GM18498 (cell line): ENCODE measurements at regions not wholly inside any gene's neighbourhood (a gene's known extent, or its start where the extent isn't known, plus 50 kb on each side); places are given as distances from the start of the nearest gene placed in this dataset.
"Not testable (repeated sequence)": the region's sequence is repeated elsewhere in the genome, so short reads cannot be mapped to it uniquely, and the experiment has no call there.

Experiments used
- ATAC-seq: cut with Tn5 transposase; IDR thresholded peaks from one replicate; pipeline ENCODE4 v1.9.1; 2021; ENCODE audit warnings: mild to moderate bottlenecking, moderate library complexity; ENCODE audit not compliant: unreplicated experiment

GRCh38 chr5:51559339-51559738, 176.1 kb downstream of the ISL1 start:
- ATAC-seq = no peak

DNA sequence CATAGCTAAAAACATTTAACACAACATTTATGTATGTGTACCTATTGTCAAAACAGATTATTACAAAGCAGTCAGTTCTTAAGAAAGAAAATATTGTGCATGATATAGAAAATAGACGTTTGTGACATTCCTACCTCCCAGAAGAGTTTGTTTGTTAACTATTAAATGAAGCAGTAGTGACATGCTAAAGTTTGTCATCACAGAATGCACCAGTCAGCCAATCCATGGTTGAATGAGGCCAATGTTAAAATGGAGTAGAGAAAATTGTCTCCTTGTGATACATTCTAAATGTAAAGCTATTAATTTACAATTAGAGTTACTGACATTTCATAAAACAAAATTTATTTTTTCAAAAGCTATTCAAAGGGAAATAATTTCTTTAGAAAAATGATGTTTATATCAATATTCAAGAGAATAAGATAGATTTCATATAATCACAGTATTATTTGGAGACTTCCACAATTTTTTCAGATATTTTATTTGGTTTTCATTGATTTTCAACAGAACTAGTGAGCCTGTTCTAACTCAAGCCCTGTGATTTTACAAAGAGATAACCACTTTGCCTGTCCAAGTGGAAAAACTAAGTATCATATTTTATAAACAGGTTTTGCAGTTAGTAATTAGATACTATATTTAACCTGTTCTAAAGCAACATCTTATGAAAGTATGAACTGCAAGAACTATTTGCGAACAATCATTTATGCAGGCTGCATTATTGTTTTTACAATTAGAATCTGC, 176.8 kb downstream of the ISL1 start:
- no peak for ATAC-seq

- ATAC-seq = no peak
Measured at GRCh38 chr5:51566953-51567352, 183.7 kb downstream of the ISL1 start.

GRCh38 chr5:51567636-51568035, 184.4 kb downstream of the ISL1 start:
- ATAC-seq = no peak

GRCh38 chr5:51573835-51574234, 190.6 kb downstream of the ISL1 start:
- no peak for ATAC-seq

GRCh38 chr5:51582871-51583394, 199.7 kb downstream of the ISL1 start:
- ATAC-seq = no peak

DNA sequence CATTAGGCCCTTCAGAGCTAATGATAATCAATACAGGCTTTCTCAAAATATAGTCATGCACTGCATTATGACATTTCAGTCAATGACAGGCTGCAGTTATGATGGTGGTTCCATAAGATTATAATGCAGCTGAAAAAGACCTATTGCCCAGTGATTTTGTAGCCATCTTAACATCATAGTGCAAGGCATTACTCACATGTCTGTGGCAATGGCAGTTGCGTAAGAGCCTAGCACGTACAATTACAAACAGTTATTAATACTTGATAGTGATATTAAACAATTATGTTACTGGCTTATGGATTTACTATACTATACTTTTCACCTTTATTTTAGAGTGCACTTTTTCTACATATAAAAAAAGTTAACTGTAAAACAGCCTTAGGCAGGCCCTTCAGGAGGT, 214.8 kb downstream of the ISL1 start:
- ATAC-seq = no peak

- ATAC-seq = no peak
Measured at GRCh38 chr5:51599587-51599986, 216.3 kb downstream of the ISL1 start.

GRCh38 chr5:51604324-51604723, 221.1 kb downstream of the ISL1 start:
- ATAC-seq = no peak

DNA sequence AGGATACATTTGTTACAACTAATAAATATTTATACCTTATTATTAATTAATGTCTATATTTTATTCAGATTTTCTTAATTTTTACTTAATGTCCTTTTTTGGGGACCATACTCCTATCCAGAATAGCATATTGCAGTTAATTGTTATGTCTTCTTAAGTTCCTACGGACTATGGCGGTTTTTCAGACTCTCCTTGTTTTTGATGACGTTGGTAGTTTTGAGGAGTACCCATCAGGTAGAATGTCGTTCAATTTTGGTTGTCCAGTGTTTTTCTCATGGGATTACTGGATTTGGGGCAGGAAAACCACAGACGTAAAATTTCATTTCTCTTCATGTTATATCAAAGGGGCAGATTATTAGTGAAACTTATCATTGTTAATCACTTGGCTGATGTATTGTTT, 223.7 kb downstream of the ISL1 start:
- no peak for ATAC-seq

GRCh38 chr5:51618234-51618633, 235.0 kb downstream of the ISL1 start:
- no peak for ATAC-seq

GRCh38 chr5:51621156-51621555, 237.9 kb downstream of the ISL1 start:
- no peak for ATAC-seq

GRCh38 chr5:51622161-51622790, 239.0 kb downstream of the ISL1 start:
- ATAC-seq = no peak

DNA sequence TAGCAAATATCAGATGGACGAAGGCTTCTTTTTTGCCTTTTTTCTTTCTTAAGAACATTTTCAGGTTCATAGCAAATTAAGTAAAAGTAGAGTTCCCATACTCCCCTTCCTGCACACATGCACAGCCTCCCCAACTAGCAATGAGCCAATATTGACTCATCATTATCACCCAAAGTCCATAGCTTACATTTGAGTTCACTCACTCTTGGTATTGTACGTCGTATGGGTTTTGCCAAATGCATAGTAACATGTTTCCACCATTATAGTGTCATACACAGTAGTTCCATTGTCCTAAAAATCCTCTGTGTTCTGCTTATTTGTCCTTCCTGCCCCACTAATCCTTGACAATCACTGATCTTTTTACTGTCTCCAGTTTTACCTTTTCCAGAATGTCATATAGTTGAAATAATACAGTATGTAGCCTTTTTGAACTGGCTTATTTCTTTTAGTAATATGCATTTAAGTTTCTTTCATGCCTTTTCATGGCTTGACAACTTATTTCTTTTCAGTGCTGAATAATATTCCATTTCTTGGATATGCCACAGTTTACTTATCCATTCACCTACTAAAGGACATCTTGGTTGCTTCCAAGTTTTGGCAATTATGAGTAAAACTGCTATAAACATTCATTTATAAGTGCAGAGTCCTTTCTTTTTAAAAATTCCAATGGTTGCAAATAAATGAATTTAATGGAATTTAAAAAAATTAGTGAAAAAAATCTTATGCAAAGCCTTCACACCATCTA, 242.1 kb downstream of the ISL1 start:
- no peak for ATAC-seq

GRCh38 chr5:51632027-51632426, 248.8 kb downstream of the ISL1 start:
- ATAC-seq = no peak

DNA sequence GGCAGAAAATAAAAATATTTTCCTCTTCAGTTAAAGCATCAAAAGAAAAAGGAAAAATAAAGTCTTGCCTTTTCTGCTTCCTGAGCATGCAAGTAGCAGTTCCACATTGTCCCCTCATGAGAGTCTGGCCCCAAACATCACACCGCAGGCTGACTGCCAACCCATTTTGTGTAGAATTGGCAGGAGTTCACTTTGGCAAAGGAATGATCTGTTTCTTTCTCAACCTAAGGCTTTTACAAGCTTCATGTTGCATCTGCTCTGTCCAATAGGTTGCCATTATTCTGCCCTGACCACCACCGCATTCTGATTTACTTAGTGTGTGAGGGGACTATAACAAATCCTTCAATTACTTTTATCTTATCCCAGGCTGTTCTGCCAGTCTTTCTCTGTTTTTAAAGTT, 249.5 kb downstream of the ISL1 start:
- ATAC-seq = no peak

DNA sequence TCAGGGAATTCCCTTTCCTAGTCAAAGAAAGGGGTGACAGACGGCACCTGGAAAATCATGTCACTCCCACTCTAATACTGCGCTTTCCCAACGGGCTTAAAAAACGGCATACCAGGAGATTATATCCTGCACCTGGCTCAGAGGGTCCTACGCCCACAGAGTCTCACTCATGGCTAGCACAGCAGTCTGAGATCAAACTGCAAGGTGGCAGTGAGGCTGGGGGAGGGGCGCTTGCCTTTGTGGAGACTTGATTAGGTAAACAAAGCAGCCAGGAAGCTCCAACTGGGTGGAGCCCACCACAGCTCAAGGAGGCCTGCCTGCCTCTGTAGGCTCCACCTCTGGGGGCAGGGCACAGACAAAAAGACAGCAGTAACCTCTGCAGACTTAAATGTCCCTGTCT, 253.7 kb downstream of the ISL1 start:
- not testable (repeated sequence) for ATAC-seq

DNA sequence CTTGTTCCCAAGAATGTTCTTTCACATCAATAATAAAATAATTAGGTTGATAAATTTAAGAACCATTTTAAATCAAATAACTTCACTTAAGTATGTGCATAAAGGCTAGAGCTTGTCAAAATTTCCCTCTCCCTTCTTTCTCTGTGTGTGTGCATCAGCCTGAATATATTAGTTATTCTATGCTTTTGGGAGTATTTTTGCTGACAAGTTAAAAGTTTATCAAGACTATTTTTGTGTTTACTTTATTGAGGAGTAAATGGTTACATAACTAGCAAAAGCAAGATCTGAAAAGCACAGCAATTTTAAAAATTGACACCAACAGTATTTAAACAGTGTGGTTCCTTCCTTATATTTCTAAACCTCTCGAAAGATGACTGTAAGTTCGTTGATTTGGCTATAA, 261.7 kb downstream of the ISL1 start:
- ATAC-seq = no peak

DNA sequence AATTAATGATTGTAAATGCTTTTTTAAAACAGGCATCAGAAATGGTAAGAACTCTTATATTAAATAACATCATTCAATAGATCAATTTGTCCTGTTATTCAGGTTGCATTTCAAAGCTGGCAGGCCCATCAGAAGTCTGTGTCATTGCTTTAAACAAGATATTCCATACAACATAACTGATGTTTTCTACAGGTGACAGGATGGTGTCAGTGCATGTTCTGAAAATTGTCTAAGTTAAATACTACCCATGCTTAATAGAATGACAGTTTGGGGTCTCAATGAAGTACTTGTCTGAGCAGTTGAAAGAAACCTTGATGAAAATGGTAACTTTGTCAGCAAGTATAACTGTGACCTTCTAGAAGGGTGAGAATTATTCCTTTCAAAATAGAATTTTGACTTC, 263.2 kb downstream of the ISL1 start:
- no peak for ATAC-seq

DNA sequence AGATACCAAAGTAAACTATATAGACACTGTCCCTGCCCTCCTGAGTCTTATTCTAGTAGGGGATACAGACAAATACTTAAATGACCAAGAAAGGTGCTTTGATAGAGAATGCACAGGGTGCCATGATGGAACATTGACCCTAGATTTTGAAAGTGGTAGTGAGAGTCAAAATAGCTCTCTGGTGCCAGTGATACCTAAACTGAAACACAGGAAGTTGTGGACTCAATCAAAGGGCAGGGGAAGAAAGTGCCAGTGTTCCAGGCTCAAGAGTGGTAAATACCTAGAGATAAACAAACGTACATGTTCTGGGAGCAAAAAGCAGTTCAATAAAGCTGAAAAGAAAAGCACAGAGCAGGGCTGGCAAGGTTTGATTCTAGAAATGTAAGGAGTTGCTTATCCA, 267.6 kb downstream of the ISL1 start:
- no peak for ATAC-seq

DNA sequence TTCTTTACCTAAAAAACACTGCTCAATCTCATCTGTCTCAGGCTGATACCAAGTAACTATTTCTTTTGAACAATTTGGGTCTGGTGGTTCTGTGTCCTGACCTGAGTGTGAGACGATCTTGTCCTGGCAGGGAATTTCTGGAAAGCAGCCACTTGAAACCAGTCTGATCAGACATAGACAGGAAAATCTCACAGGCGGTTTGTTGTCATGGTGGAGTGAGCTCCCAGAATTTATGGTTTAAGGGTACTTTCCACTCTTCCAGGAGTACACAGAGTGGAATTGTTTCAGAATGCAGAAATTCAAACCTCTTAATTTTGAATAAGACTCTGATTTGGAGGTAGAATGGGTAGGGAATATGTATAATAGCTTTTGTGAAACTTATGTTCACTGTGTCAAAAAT, 268.2 kb downstream of the ISL1 start:
- ATAC-seq = no peak

DNA sequence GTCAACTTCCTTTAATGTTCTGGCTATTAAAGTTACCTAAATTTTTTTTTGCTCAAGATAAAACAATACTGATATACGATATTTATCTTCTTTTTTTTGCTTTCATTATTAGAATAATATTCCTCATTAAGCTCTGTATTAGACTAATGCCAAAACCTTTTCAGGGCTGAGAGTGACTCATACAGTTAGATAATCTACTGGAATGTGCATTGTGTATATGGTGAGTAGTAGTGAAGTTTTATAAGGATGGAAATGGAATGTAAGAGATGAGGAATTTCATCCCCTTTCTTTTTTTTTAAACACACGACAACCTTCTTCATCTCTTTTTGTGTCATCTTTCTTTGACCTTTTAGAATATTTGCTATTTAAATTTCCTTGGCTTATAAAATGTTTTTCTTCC, 268.6 kb downstream of the ISL1 start:
- ATAC-seq = no peak
